HL-60/S4 treated with phorbol 12-myristate 13-acetate at 8.2 ng/mL for 4 days and 3 days (cell line): ENCODE measurements at regions not wholly inside any gene's neighbourhood (a gene's known extent, or its start where the extent isn't known, plus 50 kb on each side); places are given as distances from the start of the nearest gene placed in this dataset.

Experiments
- in situ Hi-C: fragments of 300-500 bp; cut with MboI; formaldehyde crosslinking; loops from 2 replicates; pipeline ENCODE4 v1.15.0; 2022; ENCODE audit warnings: low sequenced_read_pairs

- in situ Hi-C loops: no loop called here
These were observed 181.3 kb upstream of the ELL2 start for GRCh38 chr5:96142786-96143434.

DNA sequence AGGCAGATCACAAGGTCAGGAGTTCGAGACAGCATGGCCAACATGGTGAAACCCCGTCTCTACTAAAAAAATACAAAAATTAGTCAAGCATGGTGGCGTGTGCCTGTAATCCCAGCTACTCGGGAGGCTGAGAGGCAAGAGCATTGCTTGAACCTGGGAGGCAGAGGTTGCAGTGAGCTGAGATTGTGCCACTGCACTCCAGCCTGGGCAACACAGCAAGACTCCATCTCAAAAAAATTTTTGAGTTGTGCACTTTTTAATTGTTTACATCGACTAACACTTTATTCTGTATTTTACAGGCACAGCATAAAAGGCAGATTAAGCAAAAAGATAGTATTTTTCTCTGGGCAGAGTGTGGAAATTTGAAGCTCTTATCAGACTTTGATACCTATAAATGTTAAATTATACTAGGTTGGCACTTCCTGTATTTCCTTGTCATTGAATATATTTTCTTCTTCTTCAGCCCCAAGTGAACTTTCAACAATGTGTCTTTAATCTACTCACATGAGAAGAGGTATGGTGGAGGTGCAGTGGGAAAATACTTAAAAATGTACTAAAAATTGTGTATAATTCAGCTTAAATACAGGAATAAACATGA, 180.6 kb upstream of the ELL2 start:
- in situ Hi-C loops: no loop called here

GRCh38 chr5:96141749-96142148, 180.1 kb upstream of the ELL2 start:
- in situ Hi-C loops: no loop called here

DNA sequence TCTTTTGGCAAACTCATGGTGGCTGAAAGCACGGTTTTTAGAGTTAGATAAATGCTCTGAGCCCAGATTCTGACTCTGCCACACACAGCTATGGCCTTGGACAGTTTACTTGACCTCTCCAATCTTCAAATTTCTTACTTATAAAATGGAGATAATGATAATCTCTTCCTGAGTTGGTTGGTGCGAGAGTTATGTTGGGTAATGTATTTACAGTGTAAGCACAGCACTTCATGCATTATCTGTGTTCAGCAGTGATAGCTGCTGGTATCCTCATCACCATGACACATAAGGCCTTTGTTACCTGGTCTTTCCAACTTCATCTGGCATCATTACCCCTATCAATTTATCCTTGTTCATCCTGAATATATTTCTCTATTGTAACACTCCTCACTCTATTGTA, 178.8 kb upstream of the ELL2 start:
- in situ Hi-C loops: no loop called here

DNA sequence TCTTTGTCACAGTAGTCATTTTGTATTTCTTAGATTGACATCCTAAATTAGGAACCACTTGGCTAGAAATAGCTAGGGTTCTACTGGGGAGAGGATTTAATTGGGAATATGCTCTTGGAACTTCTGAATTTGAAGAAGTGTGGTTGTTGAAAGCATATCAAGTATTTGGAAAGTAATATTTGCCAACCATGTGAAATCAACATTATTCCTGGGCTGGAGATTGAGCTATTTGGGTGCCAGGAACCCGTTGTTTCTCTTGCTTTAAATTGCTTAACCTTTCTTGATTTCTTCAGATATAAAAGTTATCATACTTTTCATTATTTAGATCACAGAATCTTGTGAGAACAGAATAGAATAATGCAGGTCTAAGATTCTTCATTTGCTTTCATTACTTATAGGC, 178.4 kb upstream of the ELL2 start:
- in situ Hi-C loops: no loop called here

GRCh38 chr5:96134886-96135285, 173.2 kb upstream of the ELL2 start:
- in situ Hi-C loops: no loop called here

DNA sequence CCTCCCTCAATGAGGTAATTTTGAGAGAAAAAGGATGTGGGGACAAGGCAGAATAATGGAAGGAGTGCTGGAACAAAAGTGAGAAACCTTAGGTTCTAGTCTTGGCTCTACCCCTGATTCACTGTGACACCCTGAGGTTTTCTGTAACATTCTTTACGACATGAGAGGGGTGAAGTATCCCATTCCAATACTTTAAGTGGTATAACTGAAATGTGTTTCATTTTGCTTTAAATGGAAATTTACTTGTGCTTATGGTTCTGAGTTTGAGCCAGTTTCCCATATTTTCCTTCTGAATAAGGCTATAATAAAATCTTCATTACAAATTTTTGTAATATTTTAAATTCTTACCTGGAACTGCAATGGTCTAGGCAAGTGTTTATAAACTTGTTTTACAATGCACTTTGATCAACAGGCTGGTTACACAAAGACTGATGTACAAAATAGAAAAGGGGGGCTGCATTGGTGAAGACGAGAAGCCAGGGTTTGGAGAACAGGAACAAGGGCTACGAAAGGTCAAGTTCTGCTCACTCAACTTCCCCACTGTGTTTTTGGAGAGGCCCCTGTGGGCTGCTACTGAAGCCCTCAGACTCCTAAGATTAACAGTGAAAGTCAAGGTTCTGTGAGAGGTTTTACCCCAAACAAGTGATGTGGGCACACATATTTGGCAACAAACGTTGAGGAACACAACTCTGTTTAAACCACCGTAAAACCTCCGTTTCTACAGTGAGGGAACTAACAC, 171.9 kb upstream of the ELL2 start:
- in situ Hi-C loops: no loop called here

GRCh38 chr5:96129276-96129675, 167.6 kb upstream of the ELL2 start:
- in situ Hi-C loops: no loop called here

GRCh38 chr5:96128204-96128864, 166.7 kb upstream of the ELL2 start:
- in situ Hi-C loops: no loop called here

GRCh38 chr5:96127538-96127937, 165.9 kb upstream of the ELL2 start:
- in situ Hi-C loops: no loop called here

GRCh38 chr5:96125231-96125891, 163.7 kb upstream of the ELL2 start:
- in situ Hi-C loops: no loop called here

GRCh38 chr5:96124589-96124988, 162.9 kb upstream of the ELL2 start:
- in situ Hi-C loops: no loop called here

DNA sequence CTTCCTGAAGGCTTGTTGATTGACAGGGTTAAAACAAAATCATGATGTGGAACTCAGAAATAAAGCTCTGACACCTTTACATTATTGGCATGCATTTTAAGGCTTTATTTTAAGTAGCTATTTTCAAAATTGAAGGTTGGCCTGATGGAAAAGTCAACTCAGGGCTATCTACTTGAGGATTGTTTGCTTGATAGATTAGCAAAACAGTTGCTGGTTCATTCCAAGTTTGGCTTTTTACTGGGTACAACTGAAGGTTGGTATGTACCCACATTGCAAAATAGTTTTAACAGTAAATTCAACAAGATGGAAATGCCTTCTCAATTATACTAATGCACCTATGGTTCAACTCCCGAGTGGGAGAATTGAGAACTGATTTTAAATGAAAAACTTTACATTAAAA, 161.8 kb upstream of the ELL2 start:
- in situ Hi-C loops: no loop called here

DNA sequence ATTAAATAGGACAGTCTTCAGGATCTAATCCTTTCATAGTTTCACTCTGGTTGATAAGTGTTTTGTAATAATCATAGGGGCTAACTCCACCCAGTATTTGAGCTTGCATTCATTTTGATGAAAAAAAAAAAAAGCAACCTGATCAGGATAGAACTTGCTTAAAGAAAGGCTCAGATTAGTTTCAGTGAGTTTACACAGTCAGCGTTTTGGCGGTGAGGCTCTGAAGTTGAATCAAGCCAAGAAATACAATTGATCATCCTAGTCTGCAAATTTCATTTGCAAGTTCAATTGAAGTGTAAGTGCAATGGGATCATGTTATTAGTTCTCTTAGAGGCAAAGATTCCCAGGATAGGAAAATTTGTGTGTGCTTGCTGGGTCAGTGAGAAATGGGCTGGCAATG, 159.7 kb upstream of the ELL2 start:
- in situ Hi-C loops: no loop called here

DNA sequence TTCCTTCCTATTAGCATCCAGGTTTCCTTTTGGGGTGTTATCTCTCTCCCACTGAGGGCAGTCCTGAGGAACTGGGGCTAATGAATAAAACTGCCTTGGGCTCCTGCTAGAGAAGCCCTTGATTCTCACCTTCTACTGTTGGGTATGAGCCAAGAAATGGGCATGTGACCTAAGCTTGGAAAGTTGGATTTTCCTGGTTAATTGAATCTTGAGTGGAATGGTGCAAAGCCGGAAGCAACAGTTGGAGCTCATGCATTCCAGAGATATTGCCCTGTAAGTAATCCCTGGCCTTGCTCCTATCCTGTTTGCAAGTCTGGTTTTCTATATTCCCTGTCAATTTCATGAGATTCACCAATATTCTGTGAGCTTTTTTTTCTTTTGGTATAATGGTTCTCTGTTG, 158.5 kb upstream of the ELL2 start:
- in situ Hi-C loops: no loop called here

- in situ Hi-C loops: no loop called here
These were observed 156.4 kb upstream of the ELL2 start for GRCh38 chr5:96117771-96118651.

DNA sequence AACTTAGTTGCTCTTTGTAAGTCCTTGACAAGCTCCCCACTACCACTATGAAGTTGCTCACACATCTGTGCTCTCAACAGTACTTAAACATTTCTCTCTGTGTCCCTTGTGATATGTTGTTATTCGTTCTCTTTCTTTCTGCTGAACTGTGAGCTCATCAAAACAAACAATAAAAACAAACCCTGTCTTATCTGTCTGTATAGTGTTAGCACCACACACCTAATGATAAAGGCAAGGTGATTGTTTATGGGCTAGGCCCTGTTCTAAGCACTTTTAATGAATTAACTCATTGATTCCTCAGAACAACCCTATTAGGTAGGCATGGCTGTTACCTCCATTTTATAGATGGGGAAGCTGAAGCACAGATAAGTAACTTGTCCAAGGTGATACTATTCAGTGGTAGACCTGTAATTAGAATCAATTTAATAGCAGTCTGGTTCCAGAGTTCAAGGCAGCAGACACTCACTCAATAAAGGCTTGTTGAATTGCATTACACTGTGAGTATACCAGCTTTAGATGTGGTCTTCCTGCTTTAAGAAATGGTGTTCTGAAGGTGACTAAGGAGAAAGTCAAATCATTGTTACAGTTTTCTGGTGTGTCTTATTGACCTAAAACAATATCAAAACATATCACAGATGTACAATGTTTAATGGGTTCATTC, 153.6 kb upstream of the ELL2 start:
- in situ Hi-C loops: no loop called here

GRCh38 chr5:96114736-96115135, 153.1 kb upstream of the ELL2 start:
- in situ Hi-C loops: no loop called here

- in situ Hi-C loops: no loop called here
These were observed 151.7 kb upstream of the ELL2 start for GRCh38 chr5:96113170-96113939.
